ENCODE measurements at regions not wholly inside any gene's neighbourhood (a gene's known extent, or its start where the extent isn't known, plus 50 kb on each side); places are given as distances from the start of the nearest gene placed in this dataset.

GRCh38 chr6:156028335-156029131 is 572.9 kb upstream of the NOX3 start:
- no peak for DNase-seq

GRCh38 chr6:156027248-156027626 is 571.6 kb upstream of the NOX3 start:
- no peak for DNase-seq

GRCh38 chr6:156026486-156027247 is 571.0 kb upstream of the NOX3 start:
- no peak for DNase-seq

GRCh38 chr6:156024339-156024738 is 568.7 kb upstream of the NOX3 start:
- no peak for DNase-seq

GRCh38 chr6:156021746-156022396 is 566.2 kb upstream of the NOX3 start:
- DNase-seq, result no peak

GRCh38 chr6:156017838-156018237 is 562.2 kb upstream of the NOX3 start:
- DNase-seq, result no peak

GRCh38 chr6:156016186-156016976 is 560.7 kb upstream of the NOX3 start:
- DNase-seq, result no peak

- DNase-seq, result peak; percentile 9
These were observed 557.5 kb upstream of the NOX3 start for GRCh38 chr6:156013155-156013554.

GRCh38 chr6:156009656-156010055 is 554.0 kb upstream of the NOX3 start:
- DNase-seq, result peak; percentile 8

GRCh38 chr6:156004796-156005195 is 549.2 kb upstream of the NOX3 start:
- DNase-seq, result no peak

GRCh38 chr6:155996151-155996550 is 540.5 kb upstream of the NOX3 start:
- no peak for DNase-seq

GRCh38 chr6:155995281-155995680 is 539.6 kb upstream of the NOX3 start:
- DNase-seq, result no peak

- no peak for DNase-seq
These were observed 538.4 kb upstream of the NOX3 start for GRCh38 chr6:155994086-155994485.

- no peak for DNase-seq
These were observed 537.6 kb upstream of the NOX3 start for GRCh38 chr6:155993240-155993639.

- DNase-seq, result no peak
These were observed 530.1 kb upstream of the NOX3 start for GRCh38 chr6:155985660-155986138.

- no peak for DNase-seq
These were observed 525.1 kb upstream of the NOX3 start for GRCh38 chr6:155980768-155981079.

GRCh38 chr6:155980014-155980767 is 524.6 kb upstream of the NOX3 start:
- no peak for DNase-seq

- DNase-seq, result no peak
These were observed 519.9 kb upstream of the NOX3 start for GRCh38 chr6:155975506-155975905.

- no peak for DNase-seq
These were observed 519.2 kb upstream of the NOX3 start for GRCh38 chr6:155974811-155975323.

GRCh38 chr6:155974359-155974758 is 518.7 kb upstream of the NOX3 start:
- DNase-seq, result no peak

GRCh38 chr6:155970876-155971708 is 515.5 kb upstream of the NOX3 start:
- no peak for DNase-seq

All from OCI-M1 (cell line).